ENCODE measurements at regions not wholly inside any gene's neighbourhood (a gene's known extent, or its start where the extent isn't known, plus 50 kb on each side); places are given as distances from the start of the nearest gene placed in this dataset.

DNA sequence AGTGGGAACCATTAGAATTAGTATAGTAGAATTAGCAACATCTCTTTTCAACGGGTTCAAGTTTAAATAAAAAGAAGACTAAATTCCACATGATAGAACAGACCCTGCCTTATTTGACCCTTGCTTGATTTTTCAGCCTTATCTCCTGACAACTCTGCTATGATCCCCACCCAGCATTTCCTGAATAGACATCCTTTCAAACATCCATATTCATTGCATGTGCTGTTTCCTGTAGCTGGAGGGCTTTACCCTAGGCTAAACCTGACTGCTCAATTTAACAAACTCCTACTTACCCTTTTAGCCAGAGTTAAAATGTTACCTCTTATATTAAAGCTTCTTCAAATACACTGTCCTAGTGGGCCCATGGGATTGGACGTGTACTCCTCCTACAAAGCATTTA is 594.8 kb upstream of the ARID1B start:
- TF ChIP-seq ZFP3 (CRISPR knock-in tag; IDR thresholded peaks at IDR 0.05) (no peak), ZNF565 (CRISPR knock-in tag; conservative IDR thresholded peaks at IDR 0.05; ENCODE audit: low read depth) (no peak), SNAI2 (CRISPR knock-in tag; IDR thresholded peaks at IDR 0.05) (no peak), OSR1 (CRISPR knock-in tag; IDR thresholded peaks at IDR 0.05) (no peak), TCF4 (CRISPR knock-in tag; IDR thresholded peaks at IDR 0.05; ENCODE audit: borderline replicate concordance) (no peak), CSDC2 (CRISPR knock-in tag; IDR thresholded peaks at IDR 0.05) (no peak), ARNTL (CRISPR knock-in tag; IDR thresholded peaks at IDR 0.05; ENCODE audit: borderline replicate concordance, low read depth) (no peak)
- TF ChIP-seq, protein P1, sequence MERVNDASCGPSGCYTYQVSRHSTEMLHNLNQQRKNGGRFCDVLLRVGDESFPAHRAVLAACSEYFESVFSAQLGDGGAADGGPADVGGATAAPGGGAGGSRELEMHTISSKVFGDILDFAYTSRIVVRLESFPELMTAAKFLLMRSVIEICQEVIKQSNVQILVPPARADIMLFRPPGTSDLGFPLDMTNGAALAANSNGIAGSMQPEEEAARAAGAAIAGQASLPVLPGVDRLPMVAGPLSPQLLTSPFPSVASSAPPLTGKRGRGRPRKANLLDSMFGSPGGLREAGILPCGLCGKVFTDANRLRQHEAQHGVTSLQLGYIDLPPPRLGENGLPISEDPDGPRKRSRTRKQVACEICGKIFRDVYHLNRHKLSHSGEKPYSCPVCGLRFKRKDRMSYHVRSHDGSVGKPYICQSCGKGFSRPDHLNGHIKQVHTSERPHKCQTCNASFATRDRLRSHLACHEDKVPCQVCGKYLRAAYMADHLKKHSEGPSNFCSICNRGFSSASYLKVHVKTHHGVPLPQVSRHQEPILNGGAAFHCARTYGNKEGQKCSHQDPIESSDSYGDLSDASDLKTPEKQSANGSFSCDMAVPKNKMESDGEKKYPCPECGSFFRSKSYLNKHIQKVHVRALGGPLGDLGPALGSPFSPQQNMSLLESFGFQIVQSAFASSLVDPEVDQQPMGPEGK (CRISPR knock-in tag; IDR thresholded peaks at IDR 0.05; ENCODE audit: borderline replicate concordance), result no peak
- TF ChIP-seq, protein P2, sequence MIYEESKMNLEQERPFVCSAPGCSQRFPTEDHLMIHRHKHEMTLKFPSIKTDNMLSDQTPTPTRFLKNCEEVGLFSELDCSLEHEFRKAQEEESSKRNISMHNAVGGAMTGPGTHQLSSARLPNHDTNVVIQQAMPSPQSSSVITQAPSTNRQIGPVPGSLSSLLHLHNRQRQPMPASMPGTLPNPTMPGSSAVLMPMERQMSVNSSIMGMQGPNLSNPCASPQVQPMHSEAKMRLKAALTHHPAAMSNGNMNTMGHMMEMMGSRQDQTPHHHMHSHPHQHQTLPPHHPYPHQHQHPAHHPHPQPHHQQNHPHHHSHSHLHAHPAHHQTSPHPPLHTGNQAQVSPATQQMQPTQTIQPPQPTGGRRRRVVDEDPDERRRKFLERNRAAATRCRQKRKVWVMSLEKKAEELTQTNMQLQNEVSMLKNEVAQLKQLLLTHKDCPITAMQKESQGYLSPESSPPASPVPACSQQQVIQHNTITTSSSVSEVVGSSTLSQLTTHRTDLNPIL (CRISPR knock-in tag; IDR thresholded peaks at IDR 0.05; ENCODE audit: low read depth), result no peak

GRCh38 chr6:156181506-156181905 is 595.7 kb upstream of the ARID1B start:
- no peak for ATAC-seq
- TF ChIP-seq ZNF565 (CRISPR knock-in tag; conservative IDR thresholded peaks at IDR 0.05; ENCODE audit: low read depth), result no peak
- TF ChIP-seq BACH2 (CRISPR knock-in tag; IDR thresholded peaks at IDR 0.05; ENCODE audit: borderline replicate concordance), result no peak
- TF ChIP-seq ZNF8 (CRISPR knock-in tag; IDR thresholded peaks at IDR 0.05), result no peak
- TF ChIP-seq, protein P3, sequence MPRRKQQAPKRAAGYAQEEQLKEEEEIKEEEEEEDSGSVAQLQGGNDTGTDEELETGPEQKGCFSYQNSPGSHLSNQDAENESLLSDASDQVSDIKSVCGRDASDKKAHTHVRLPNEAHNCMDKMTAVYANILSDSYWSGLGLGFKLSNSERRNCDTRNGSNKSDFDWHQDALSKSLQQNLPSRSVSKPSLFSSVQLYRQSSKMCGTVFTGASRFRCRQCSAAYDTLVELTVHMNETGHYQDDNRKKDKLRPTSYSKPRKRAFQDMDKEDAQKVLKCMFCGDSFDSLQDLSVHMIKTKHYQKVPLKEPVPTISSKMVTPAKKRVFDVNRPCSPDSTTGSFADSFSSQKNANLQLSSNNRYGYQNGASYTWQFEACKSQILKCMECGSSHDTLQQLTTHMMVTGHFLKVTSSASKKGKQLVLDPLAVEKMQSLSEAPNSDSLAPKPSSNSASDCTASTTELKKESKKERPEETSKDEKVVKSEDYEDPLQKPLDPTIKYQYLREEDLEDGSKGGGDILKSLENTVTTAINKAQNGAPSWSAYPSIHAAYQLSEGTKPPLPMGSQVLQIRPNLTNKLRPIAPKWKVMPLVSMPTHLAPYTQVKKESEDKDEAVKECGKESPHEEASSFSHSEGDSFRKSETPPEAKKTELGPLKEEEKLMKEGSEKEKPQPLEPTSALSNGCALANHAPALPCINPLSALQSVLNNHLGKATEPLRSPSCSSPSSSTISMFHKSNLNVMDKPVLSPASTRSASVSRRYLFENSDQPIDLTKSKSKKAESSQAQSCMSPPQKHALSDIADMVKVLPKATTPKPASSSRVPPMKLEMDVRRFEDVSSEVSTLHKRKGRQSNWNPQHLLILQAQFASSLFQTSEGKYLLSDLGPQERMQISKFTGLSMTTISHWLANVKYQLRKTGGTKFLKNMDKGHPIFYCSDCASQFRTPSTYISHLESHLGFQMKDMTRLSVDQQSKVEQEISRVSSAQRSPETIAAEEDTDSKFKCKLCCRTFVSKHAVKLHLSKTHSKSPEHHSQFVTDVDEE (CRISPR knock-in tag; IDR thresholded peaks at IDR 0.05), result no peak
- TF ChIP-seq, protein P4, sequence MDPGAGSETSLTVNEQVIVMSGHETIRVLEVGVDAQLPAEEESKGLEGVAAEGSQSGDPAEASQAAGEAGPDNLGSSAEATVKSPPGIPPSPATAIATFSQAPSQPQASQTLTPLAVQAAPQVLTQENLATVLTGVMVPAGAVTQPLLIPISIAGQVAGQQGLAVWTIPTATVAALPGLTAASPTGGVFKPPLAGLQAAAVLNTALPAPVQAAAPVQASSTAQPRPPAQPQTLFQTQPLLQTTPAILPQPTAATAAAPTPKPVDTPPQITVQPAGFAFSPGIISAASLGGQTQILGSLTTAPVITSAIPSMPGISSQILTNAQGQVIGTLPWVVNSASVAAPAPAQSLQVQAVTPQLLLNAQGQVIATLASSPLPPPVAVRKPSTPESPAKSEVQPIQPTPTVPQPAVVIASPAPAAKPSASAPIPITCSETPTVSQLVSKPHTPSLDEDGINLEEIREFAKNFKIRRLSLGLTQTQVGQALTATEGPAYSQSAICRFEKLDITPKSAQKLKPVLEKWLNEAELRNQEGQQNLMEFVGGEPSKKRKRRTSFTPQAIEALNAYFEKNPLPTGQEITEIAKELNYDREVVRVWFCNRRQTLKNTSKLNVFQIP (CRISPR knock-in tag; IDR thresholded peaks at IDR 0.05; ENCODE audit: borderline replicate concordance, low read depth), result no peak
- TF ChIP-seq GLIS3 (CRISPR knock-in tag; IDR thresholded peaks at IDR 0.05), result no peak
- TF ChIP-seq, protein P1 (CRISPR knock-in tag; IDR thresholded peaks at IDR 0.05; ENCODE audit: borderline replicate concordance), result no peak
- no peak for TF ChIP-seq ZNF70 (CRISPR knock-in tag; IDR thresholded peaks at IDR 0.05)
- no peak for TF ChIP-seq ARNTL (CRISPR knock-in tag; IDR thresholded peaks at IDR 0.05; ENCODE audit: borderline replicate concordance, low read depth)
- TF ChIP-seq, protein P2 (CRISPR knock-in tag; IDR thresholded peaks at IDR 0.05; ENCODE audit: low read depth), result no peak
- no peak for TF ChIP-seq OSR1 (CRISPR knock-in tag; IDR thresholded peaks at IDR 0.05)
- no peak for TF ChIP-seq ISL1 (CRISPR knock-in tag; IDR thresholded peaks at IDR 0.05)
- TF ChIP-seq SNAI2 (CRISPR knock-in tag; IDR thresholded peaks at IDR 0.05), result no peak
- TF ChIP-seq CSDC2 (CRISPR knock-in tag; IDR thresholded peaks at IDR 0.05), result no peak
- no peak for TF ChIP-seq TOX (CRISPR knock-in tag; IDR thresholded peaks at IDR 0.05; ENCODE audit: borderline replicate concordance)
- no peak for TF ChIP-seq ZFP30 (CRISPR knock-in tag; IDR thresholded peaks at IDR 0.05)
- TF ChIP-seq PPARA (CRISPR knock-in tag; IDR thresholded peaks at IDR 0.05; ENCODE audit: borderline replicate concordance), result no peak

More for the DNA sequence above, 594.8 kb upstream of the ARID1B start:
- no peak for ATAC-seq
